Stimulated activated naive CD8-positive, alpha-beta T cell treated with anti-CD3 and anti-CD28 coated beads, Interleukin-15, Interleukin-2, amounts not matched to agents 100 U/mL and 50 U/mL, for 24 hours (primary cell): ENCODE measurements at regions not wholly inside any gene's neighbourhood (a gene's known extent, or its start where the extent isn't known, plus 50 kb on each side); places are given as distances from the start of the nearest gene placed in this dataset.

Experiments used
- ATAC-seq: fragments of 150-1000 bp; cut with Tn5 transposase; one replicate; pipeline ENCODE4 v1.10.0; 2021
- DNase-seq: peaks from one replicate; pipeline ENCODE4 v3.0.0; 2021

GRCh38 chr7:153388611-153389010, 629.1 kb downstream of the ACTR3B start:
- ATAC-seq (no peak), DNase-seq (no peak)

GRCh38 chr7:153389261-153389660, 629.7 kb downstream of the ACTR3B start:
- DNase-seq (no peak), ATAC-seq (no peak)

- ATAC-seq, result no peak
- DNase-seq, result no peak
Observed at GRCh38 chr7:153390955-153391354, 631.4 kb downstream of the ACTR3B start.

GRCh38 chr7:153392726-153393125, 633.2 kb downstream of the ACTR3B start:
- ATAC-seq (no peak), DNase-seq (no peak)

GRCh38 chr7:153393666-153394065, 634.1 kb downstream of the ACTR3B start:
- DNase-seq, result no peak
- no peak for ATAC-seq

GRCh38 chr7:153396475-153396874, 636.9 kb downstream of the ACTR3B start:
- ATAC-seq, result no peak

GRCh38 chr7:153397459-153397858, 637.9 kb downstream of the ACTR3B start:
- no peak for ATAC-seq
- no peak for DNase-seq

More at GRCh38 chr7:153396475-153396874, 636.9 kb downstream of the ACTR3B start:
- no peak for DNase-seq

GRCh38 chr7:153397906-153398305, 638.4 kb downstream of the ACTR3B start:
- DNase-seq (no peak), ATAC-seq (no peak)

- no peak for DNase-seq
- ATAC-seq, result no peak
Observed at GRCh38 chr7:153398370-153398769, 638.8 kb downstream of the ACTR3B start.

- ATAC-seq, result no peak
Observed at GRCh38 chr7:153398789-153399553, 639.4 kb downstream of the ACTR3B start.

GRCh38 chr7:153399554-153399940, 640.0 kb downstream of the ACTR3B start:
- DNase-seq (no peak), ATAC-seq (no peak)

More at GRCh38 chr7:153398789-153399553, 639.4 kb downstream of the ACTR3B start:
- no peak for DNase-seq

- DNase-seq, result no peak
- ATAC-seq, result no peak
Observed at GRCh38 chr7:153400735-153401593, 641.4 kb downstream of the ACTR3B start.

GRCh38 chr7:153401795-153402720, 642.5 kb downstream of the ACTR3B start:
- ATAC-seq, result no peak
- no peak for DNase-seq

GRCh38 chr7:153402721-153403541, 643.4 kb downstream of the ACTR3B start:
- no peak for ATAC-seq

GRCh38 chr7:153404124-153404523, 644.6 kb downstream of the ACTR3B start:
- ATAC-seq, result no peak
- DNase-seq, result no peak

More at GRCh38 chr7:153402721-153403541, 643.4 kb downstream of the ACTR3B start:
- no peak for DNase-seq

GRCh38 chr7:153404781-153405279, 645.3 kb downstream of the ACTR3B start:
- DNase-seq (no peak), ATAC-seq (no peak)

- ATAC-seq (no peak), DNase-seq (no peak)
Observed at GRCh38 chr7:153405704-153406485, 646.3 kb upstream of the DPP6 start.

GRCh38 chr7:153406486-153406872, 645.7 kb upstream of the DPP6 start:
- DNase-seq, result no peak
- ATAC-seq, result no peak

- DNase-seq (no peak), ATAC-seq (no peak)
Observed at GRCh38 chr7:153407291-153408046, 644.7 kb upstream of the DPP6 start.
